CD4-positive, CD25-positive, alpha-beta regulatory T cell (primary cell): ENCODE measurements at regions not wholly inside any gene's neighbourhood (a gene's known extent, or its start where the extent isn't known, plus 50 kb on each side); places are given as distances from the start of the nearest gene placed in this dataset.

Experiments
- ATAC-seq, 2 donors: fragments of 150-1000 bp; cut with Tn5 transposase; one replicate each; pipeline ENCODE4 v1.10.0; 2021; ENCODE audit warnings: low read depth in 2 of 2, moderate number of reproducible peaks in 2 of 2, moderate library complexity in 1 of 2
- DNase-seq, 3 donors: peaks; one replicate each; pipeline versions ENCODE4 v3.0.0 to v3.0.0-alpha.2; 2012 to 2022; ENCODE audit warnings: mixed read lengths in 1 of 3
- H3K27ac ChIP-seq: one replicate; pipeline ENCODE4 v1.7.0; 2013; ENCODE audit warnings: mild to moderate bottlenecking, low read length; ENCODE audit not compliant: insufficient read depth, poor library complexity, severe bottlenecking
- H3K27me3 ChIP-seq: one replicate; pipeline ENCODE4 v1.7.0; 2013; ENCODE audit warnings: low read length; ENCODE audit not compliant: control insufficient read depth, insufficient read depth
- H3K36me3 ChIP-seq: one replicate; pipeline ENCODE4 v1.7.0; 2013; ENCODE audit warnings: mild to moderate bottlenecking, low read length, moderate library complexity; ENCODE audit not compliant: control insufficient read depth, insufficient read depth
- H3K4me1 ChIP-seq: 2 replicates; pipeline ENCODE4 v1.7.0; 2013; ENCODE audit warnings: mild to moderate bottlenecking, low read length; ENCODE audit not compliant: insufficient read depth, control insufficient read depth, poor library complexity, severe bottlenecking
- H3K4me3 ChIP-seq: one replicate; pipeline ENCODE4 v1.7.0; 2013; ENCODE audit warnings: low read depth, mild to moderate bottlenecking, low read length, moderate library complexity
- H3K9me3 ChIP-seq, 2 experiments: 1 replicate in 1 of 2; 2 replicates in 1 of 2; pipeline ENCODE4 v1.7.0; 2013; ENCODE audit warnings: low read length in 2 of 2, mild to moderate bottlenecking in 1 of 2, moderate library complexity in 1 of 2; ENCODE audit not compliant: control insufficient read depth in 2 of 2
- H3K27ac Mint-ChIP-seq, 3 donors: one replicate each; pipeline ENCODE4 v1.8.0; 2020 to 2022; ENCODE audit warnings: mild to moderate bottlenecking in 3 of 3, mixed read lengths in 3 of 3, moderate library complexity in 2 of 3
- H3K27me3 Mint-ChIP-seq: one replicate; pipeline ENCODE4 v1.8.0; 2022; ENCODE audit warnings: mild to moderate bottlenecking, mixed read lengths
- H3K36me3 Mint-ChIP-seq: one replicate; pipeline ENCODE4 v1.8.0; 2020; ENCODE audit warnings: mixed read lengths
- H3K4me1 Mint-ChIP-seq, 4 donors: one replicate each; pipeline ENCODE4 v1.8.0; 2020 to 2022; ENCODE audit warnings: mixed read lengths in 4 of 4, mild to moderate bottlenecking in 1 of 4
- H3K4me3 Mint-ChIP-seq, 4 donors: one replicate each; pipeline ENCODE4 v1.8.0; 2020 to 2022; ENCODE audit warnings: mild to moderate bottlenecking in 4 of 4, mixed read lengths in 4 of 4, moderate library complexity in 3 of 4
- H3K9me3 Mint-ChIP-seq, 7 donors: one replicate each; pipeline ENCODE4 v1.8.0; 2020 to 2022; ENCODE audit warnings: mixed read lengths in 7 of 7, mild to moderate bottlenecking in 3 of 7, moderate library complexity in 2 of 7

DNA sequence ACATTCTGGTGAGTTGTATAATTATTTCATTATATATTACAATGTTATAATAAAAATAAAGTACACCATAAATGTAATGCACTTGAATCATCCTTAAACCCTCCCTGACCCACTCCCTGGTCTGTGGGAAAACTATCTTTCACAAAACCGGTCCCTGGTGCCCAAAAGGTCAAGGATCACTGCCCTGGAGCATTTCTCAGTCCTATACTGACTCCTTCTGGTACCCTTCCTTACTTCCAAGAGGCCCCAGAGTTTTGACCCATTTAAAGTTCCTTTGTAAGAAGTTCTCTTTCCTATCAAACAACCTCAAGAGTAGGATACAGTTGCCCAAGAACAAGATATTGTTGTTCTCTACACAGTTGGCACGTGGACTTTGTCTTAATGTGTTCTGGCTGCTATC lies 88.9 kb upstream of the TRPM3 start:
- Mint-ChIP-seq H3K27ac (no peak overlapping the region), H3K9me3 (peaks cover 0 to 6% (median 1%) of the 10 kb centered on the region in 7 donors), H3K4me1 (peaks cover 0 to under 1% (median 0%) of the 10 kb centered on the region in 4 donors), H3K27me3 (no peaks in the 10 kb centered on the region), H3K36me3 (no peaks in the 10 kb centered on the region), H3K4me3 (no peak overlapping the region)
- ATAC-seq (no peak), DNase-seq (no peak)
- H3K4me1 ChIP-seq: no peaks in the 10 kb centered on the region
- H3K36me3 ChIP-seq: no peaks in the 10 kb centered on the region
- H3K9me3 ChIP-seq: no peaks in the 10 kb centered on the region
- H3K4me3 ChIP-seq: no peak overlapping the region
- no peaks in the 10 kb centered on the region for H3K27me3 ChIP-seq
- no peak overlapping the region for H3K27ac ChIP-seq

- H3K27ac Mint-ChIP-seq: no peak overlapping the region
- H3K27ac ChIP-seq: no peak overlapping the region
- no peaks in the 10 kb centered on the region for H3K36me3 Mint-ChIP-seq
- DNase-seq: no peak
- H3K4me3 Mint-ChIP-seq: no peak overlapping the region
- H3K4me3 ChIP-seq: no peak overlapping the region
- ATAC-seq: no peak
- H3K9me3 Mint-ChIP-seq: peaks cover 0 to 6% (median 2%) of the 10 kb centered on the region in 7 donors
- H3K36me3 ChIP-seq: no peaks in the 10 kb centered on the region
- no peaks in the 10 kb centered on the region for H3K27me3 ChIP-seq
- H3K9me3 ChIP-seq: no peaks in the 10 kb centered on the region
- peaks cover 0 to 2% (median 0%) of the 10 kb centered on the region in 4 donors for H3K4me1 Mint-ChIP-seq
- no peaks in the 10 kb centered on the region for H3K4me1 ChIP-seq
- H3K27me3 Mint-ChIP-seq: no peaks in the 10 kb centered on the region
Measured at GRCh38 chr9:71209890-71210289, 88.5 kb upstream of the TRPM3 start.

DNA sequence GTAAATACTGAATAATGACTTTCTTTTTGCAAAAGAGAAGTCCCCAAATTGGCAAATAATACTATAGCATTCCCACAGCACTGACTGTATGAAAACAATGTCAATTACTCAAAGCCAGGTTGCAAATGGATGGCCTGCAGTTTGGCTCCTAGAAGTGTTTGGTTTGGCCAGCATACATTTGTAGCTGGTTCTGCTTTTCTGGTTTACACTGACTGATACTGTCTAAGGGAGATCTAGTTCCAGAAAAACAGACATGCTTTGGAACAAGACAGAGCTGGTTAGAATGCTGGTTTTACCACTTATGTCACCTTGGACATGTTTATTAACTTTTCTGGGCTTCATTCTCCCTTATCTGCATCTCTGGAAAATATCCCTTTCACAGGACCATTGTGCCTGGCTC lies 81.5 kb upstream of the TRPM3 start:
- no peak for DNase-seq
- no peaks in the 10 kb centered on the region for H3K27me3 Mint-ChIP-seq
- no peaks in the 10 kb centered on the region for H3K9me3 ChIP-seq
- no peak overlapping the region for H3K27ac ChIP-seq
- no peaks in the 10 kb centered on the region for H3K27me3 ChIP-seq
- no peaks in the 10 kb centered on the region for H3K36me3 ChIP-seq
- no peak overlapping the region for H3K27ac Mint-ChIP-seq
- no peak for ATAC-seq
- H3K4me1 ChIP-seq: no peaks in the 10 kb centered on the region
- no peak overlapping the region for H3K4me3 ChIP-seq
- peaks cover 0 to 5% (median 0%) of the 10 kb centered on the region in 7 donors for H3K9me3 Mint-ChIP-seq
- H3K36me3 Mint-ChIP-seq: no peaks in the 10 kb centered on the region
- H3K4me1 Mint-ChIP-seq: peaks cover 0 to 2% (median 0%) of the 10 kb centered on the region in 4 donors
- H3K4me3 Mint-ChIP-seq: no peak overlapping the region

DNA sequence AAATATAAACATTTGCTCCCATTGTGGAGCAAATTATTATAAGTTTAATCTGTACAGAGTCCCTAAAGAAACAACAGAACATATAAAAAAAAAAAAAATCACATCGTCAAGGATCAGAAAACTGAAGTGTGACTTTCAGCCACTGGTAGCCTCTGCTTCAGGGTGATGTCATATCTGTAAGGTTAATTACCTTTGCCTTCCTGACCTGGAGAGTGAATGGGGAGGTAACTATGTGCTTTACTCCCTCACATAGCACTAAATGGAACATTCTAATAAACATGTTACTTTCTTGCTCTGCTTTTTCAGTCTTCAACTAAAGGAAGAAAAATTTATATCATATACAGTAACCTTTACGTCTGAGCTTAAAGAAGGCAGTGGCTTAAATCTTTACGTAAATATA lies 70.3 kb upstream of the TRPM3 start:
- no peak overlapping the region for H3K4me3 ChIP-seq
- no peaks in the 10 kb centered on the region for H3K9me3 ChIP-seq
- no peaks in the 10 kb centered on the region for H3K27me3 ChIP-seq
- no peak overlapping the region for H3K4me3 Mint-ChIP-seq
- peaks cover 0 to 7% (median 3%) of the 10 kb centered on the region in 7 donors for H3K9me3 Mint-ChIP-seq
- peaks cover 5% of the 10 kb centered on the region for H3K27me3 Mint-ChIP-seq
- peaks cover 0 to 4% (median 0%) of the 10 kb centered on the region in 4 donors for H3K4me1 Mint-ChIP-seq
- H3K27ac Mint-ChIP-seq: no peak overlapping the region
- H3K36me3 Mint-ChIP-seq: no peaks in the 10 kb centered on the region
- no peak overlapping the region for H3K27ac ChIP-seq
- DNase-seq (no peak), ATAC-seq (no peak)
- no peaks in the 10 kb centered on the region for H3K4me1 ChIP-seq
- H3K36me3 ChIP-seq: no peaks in the 10 kb centered on the region

- ATAC-seq (no peak), DNase-seq (no peak)
- H3K4me3 Mint-ChIP-seq: no peak overlapping the region
- Histone ChIP-seq H3K4me3 (no peak overlapping the region), H3K4me1 (no peaks in the 10 kb centered on the region), H3K36me3 (no peaks in the 10 kb centered on the region), H3K27me3 (no peaks in the 10 kb centered on the region), H3K27ac (no peak overlapping the region), H3K9me3 (no peaks in the 10 kb centered on the region)
- no peaks in the 10 kb centered on the region for H3K4me1 Mint-ChIP-seq
- H3K27ac Mint-ChIP-seq: no peak overlapping the region
- H3K27me3 Mint-ChIP-seq: no peaks in the 10 kb centered on the region
- H3K9me3 Mint-ChIP-seq: peaks cover 0 to 2% (median 0%) of the 10 kb centered on the region in 7 donors
- no peaks in the 10 kb centered on the region for H3K36me3 Mint-ChIP-seq
Measured at GRCh38 chr9:71183251-71183650, 61.8 kb upstream of the TRPM3 start.

DNA sequence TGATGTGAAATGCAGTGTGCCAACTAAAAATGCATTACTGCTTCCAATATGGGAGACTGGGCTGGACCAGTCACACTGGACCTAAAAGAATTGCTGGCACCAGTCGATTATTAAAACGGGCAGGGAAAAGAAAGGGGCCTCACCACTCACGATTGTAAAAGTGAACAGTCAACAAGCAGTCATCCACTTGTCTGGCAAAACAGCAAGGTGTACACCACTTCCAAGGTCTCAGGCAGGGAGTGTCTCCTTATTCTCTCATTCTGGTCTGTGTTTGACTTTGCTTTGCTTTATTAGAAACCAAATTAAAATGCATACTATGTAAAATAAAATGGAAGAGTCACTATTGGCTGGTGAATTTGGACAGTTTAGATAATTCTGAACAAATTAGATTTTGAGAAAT lies 57.8 kb upstream of the TRPM3 start:
- no peak overlapping the region for H3K27ac Mint-ChIP-seq
- peaks cover 0 to 2% (median 0%) of the 10 kb centered on the region in 7 donors for H3K9me3 Mint-ChIP-seq
- Histone ChIP-seq H3K4me3 (no peak overlapping the region), H3K36me3 (no peaks in the 10 kb centered on the region), H3K27ac (no peak overlapping the region), H3K27me3 (no peaks in the 10 kb centered on the region), H3K4me1 (no peaks in the 10 kb centered on the region), H3K9me3 (no peaks in the 10 kb centered on the region)
- no peaks in the 10 kb centered on the region for H3K36me3 Mint-ChIP-seq
- no peaks in the 10 kb centered on the region for H3K27me3 Mint-ChIP-seq
- H3K4me1 Mint-ChIP-seq: no peaks in the 10 kb centered on the region
- ATAC-seq (no peak), DNase-seq (no peak)
- no peak overlapping the region for H3K4me3 Mint-ChIP-seq

- H3K36me3 Mint-ChIP-seq: no peaks in the 10 kb centered on the region
- H3K27ac ChIP-seq: no peak overlapping the region
- ATAC-seq: no peak
- no peak overlapping the region for H3K27ac Mint-ChIP-seq
- peaks cover 0 to 2% (median 0%) of the 10 kb centered on the region in 7 donors for H3K9me3 Mint-ChIP-seq
- no peaks in the 10 kb centered on the region for H3K27me3 Mint-ChIP-seq
- no peaks in the 10 kb centered on the region for H3K36me3 ChIP-seq
- no peak overlapping the region for H3K4me3 Mint-ChIP-seq
- H3K27me3 ChIP-seq: no peaks in the 10 kb centered on the region
- no peaks in the 10 kb centered on the region for H3K9me3 ChIP-seq
- no peaks in the 10 kb centered on the region for H3K4me1 ChIP-seq
- H3K4me1 Mint-ChIP-seq: no peaks in the 10 kb centered on the region
- no peak overlapping the region for H3K4me3 ChIP-seq
- DNase-seq: no peak
Measured at GRCh38 chr9:71177901-71178300, 56.5 kb upstream of the TRPM3 start.

- Mint-ChIP-seq H3K4me1 (no peaks in the 10 kb centered on the region), H3K27me3 (no peaks in the 10 kb centered on the region), H3K9me3 (peaks cover 0 to 10% (median 3%) of the 10 kb centered on the region in 7 donors), H3K27ac (no peak overlapping the region), H3K36me3 (no peaks in the 10 kb centered on the region), H3K4me3 (no peak overlapping the region)
- Histone ChIP-seq H3K9me3 (no peaks in the 10 kb centered on the region), H3K27me3 (no peaks in the 10 kb centered on the region), H3K36me3 (no peaks in the 10 kb centered on the region), H3K4me3 (no peak overlapping the region), H3K4me1 (no peaks in the 10 kb centered on the region), H3K27ac (no peak overlapping the region)
- ATAC-seq (no peak), DNase-seq (no peak)
Measured at GRCh38 chr9:71171517-71171916, 50.1 kb upstream of the TRPM3 start.
